IMR-90 (cell line): ENCODE measurements at regions not wholly inside any gene's neighbourhood (a gene's known extent, or its start where the extent isn't known, plus 50 kb on each side); places are given as distances from the start of the nearest gene placed in this dataset.

ENCODE experiments used
- BHLHE40 ChIP-seq: fragments of 150-350 bp; IDR thresholded peaks from 2 replicates; pipeline ENCODE4 v1.6.1; 2016; ENCODE audit warnings: mild to moderate bottlenecking, low read depth, low read length
- CEBPB ChIP-seq: IDR thresholded peaks from 2 replicates; pipeline ENCODE4 v1.6.1; 2012; ENCODE audit warnings: low read depth, low read length, improper control_type of control experiment
- MAZ ChIP-seq: IDR thresholded peaks from 2 replicates; pipeline ENCODE4 v1.6.1; 2012; ENCODE audit warnings: low read depth, mild to moderate bottlenecking, low read length, improper control_type of control experiment, moderate library complexity, borderline replicate concordance
- MXI1 ChIP-seq: IDR thresholded peaks from 2 replicates; pipeline ENCODE4 v1.6.1; 2012; ENCODE audit warnings: low read depth, mild to moderate bottlenecking, low read length, moderate library complexity, borderline replicate concordance
- POLR2A ChIP-seq: IDR thresholded peaks from 2 replicates; pipeline ENCODE4 v1.6.1; 2012; ENCODE audit warnings: mild to moderate bottlenecking, low read depth, low read length
- TF ChIP-seq, protein P1 (sequence below): conservative IDR thresholded peaks from 2 replicates; pipeline ENCODE4 v1.5.1; 2012; ENCODE audit warnings: mild to moderate bottlenecking, low read depth, low read length, improper control_type of control experiment
- TF ChIP-seq, protein P2 (sequence below): fragments of 150-350 bp; IDR thresholded peaks from 2 replicates; pipeline ENCODE4 v1.6.1; 2017; ENCODE audit warnings: mild to moderate bottlenecking, antibody characterized with exemption, low read length, low read depth
- TF ChIP-seq, protein P3 (sequence below): fragments of 150-350 bp; IDR thresholded peaks from 2 replicates; pipeline ENCODE4 v1.6.1; 2016; ENCODE audit warnings: low read depth, mild to moderate bottlenecking, low read length, moderate library complexity, borderline replicate concordance

DNA sequence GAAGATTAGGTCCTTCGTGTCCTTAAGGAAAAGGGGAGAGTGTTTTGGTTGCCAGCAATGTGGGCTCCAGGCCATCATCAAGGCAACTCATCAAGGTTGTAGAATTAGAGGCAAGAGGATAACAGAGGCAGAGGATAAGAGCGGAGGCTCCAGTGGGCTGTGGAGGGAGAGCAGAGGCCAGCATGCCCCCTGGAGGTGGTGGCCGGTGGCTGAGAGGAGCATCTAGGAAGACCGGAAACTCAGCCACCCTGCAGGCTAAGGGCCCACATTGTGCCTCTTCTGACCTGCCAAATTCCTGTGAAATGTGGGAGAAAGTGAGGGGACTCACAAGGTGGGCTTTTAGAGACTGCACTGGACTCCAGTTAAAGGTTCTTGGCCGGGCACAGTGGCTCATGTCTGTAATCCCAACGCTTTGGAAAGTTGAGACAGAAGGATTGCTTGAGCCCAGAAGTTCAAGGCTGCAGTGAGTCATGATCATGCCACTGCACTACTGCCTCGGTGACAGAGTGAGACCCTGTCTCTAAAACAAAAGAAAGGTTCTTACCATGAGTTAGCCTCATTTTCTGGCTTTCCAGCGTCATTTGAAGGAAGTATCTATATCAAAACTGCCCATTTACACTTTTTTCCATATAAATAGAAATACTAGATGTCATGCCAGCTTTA lies 62.7 kb upstream of the ADORA2B start:
- TF ChIP-seq, protein P1, sequence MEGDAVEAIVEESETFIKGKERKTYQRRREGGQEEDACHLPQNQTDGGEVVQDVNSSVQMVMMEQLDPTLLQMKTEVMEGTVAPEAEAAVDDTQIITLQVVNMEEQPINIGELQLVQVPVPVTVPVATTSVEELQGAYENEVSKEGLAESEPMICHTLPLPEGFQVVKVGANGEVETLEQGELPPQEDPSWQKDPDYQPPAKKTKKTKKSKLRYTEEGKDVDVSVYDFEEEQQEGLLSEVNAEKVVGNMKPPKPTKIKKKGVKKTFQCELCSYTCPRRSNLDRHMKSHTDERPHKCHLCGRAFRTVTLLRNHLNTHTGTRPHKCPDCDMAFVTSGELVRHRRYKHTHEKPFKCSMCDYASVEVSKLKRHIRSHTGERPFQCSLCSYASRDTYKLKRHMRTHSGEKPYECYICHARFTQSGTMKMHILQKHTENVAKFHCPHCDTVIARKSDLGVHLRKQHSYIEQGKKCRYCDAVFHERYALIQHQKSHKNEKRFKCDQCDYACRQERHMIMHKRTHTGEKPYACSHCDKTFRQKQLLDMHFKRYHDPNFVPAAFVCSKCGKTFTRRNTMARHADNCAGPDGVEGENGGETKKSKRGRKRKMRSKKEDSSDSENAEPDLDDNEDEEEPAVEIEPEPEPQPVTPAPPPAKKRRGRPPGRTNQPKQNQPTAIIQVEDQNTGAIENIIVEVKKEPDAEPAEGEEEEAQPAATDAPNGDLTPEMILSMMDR, result no peak
- TF ChIP-seq, protein P2, sequence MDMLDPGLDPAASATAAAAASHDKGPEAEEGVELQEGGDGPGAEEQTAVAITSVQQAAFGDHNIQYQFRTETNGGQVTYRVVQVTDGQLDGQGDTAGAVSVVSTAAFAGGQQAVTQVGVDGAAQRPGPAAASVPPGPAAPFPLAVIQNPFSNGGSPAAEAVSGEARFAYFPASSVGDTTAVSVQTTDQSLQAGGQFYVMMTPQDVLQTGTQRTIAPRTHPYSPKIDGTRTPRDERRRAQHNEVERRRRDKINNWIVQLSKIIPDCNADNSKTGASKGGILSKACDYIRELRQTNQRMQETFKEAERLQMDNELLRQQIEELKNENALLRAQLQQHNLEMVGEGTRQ, result no peak
- TF ChIP-seq BHLHE40 (no peak), POLR2A (no peak), MXI1 (no peak), CEBPB (no peak), MAZ (no peak)
- TF ChIP-seq, protein P3, sequence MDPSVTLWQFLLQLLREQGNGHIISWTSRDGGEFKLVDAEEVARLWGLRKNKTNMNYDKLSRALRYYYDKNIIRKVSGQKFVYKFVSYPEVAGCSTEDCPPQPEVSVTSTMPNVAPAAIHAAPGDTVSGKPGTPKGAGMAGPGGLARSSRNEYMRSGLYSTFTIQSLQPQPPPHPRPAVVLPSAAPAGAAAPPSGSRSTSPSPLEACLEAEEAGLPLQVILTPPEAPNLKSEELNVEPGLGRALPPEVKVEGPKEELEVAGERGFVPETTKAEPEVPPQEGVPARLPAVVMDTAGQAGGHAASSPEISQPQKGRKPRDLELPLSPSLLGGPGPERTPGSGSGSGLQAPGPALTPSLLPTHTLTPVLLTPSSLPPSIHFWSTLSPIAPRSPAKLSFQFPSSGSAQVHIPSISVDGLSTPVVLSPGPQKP, result no peak
